H9 (cell line): ENCODE measurements at regions not wholly inside any gene's neighbourhood (a gene's known extent, or its start where the extent isn't known, plus 50 kb on each side); places are given as distances from the start of the nearest gene placed in this dataset.

Source experiments
- DNase-seq: peaks from one replicate; pipeline ENCODE4 v3.0.0-alpha.2; 2017
- H2AFZ ChIP-seq: one replicate; pipeline ENCODE4 v1.6.1; 2013; ENCODE audit warnings: mild to moderate bottlenecking, low read length, control low read depth, moderate library complexity
- H2AK5ac ChIP-seq: 2 replicates; pipeline ENCODE4 v1.6.1; 2013; ENCODE audit warnings: low read length, control low read depth, mixed read lengths; ENCODE audit not compliant: insufficient read length
- H2BK120ac ChIP-seq: one replicate; pipeline ENCODE4 v1.6.1; 2013; ENCODE audit warnings: low read depth, mild to moderate bottlenecking, low read length, control low read depth, inconsistent platforms; ENCODE audit not compliant: poor library complexity, severe bottlenecking
- H2BK12ac ChIP-seq: 2 replicates; pipeline ENCODE4 v1.6.1; 2013; ENCODE audit warnings: low read length, control low read depth, mixed read lengths, low read depth; ENCODE audit not compliant: insufficient read length
- H2BK15ac ChIP-seq: 2 replicates; pipeline ENCODE4 v1.6.1; 2013; ENCODE audit warnings: low read depth, low read length, control low read depth
- H2BK20ac ChIP-seq: one replicate; pipeline ENCODE4 v1.6.1; 2013; ENCODE audit warnings: low read depth, mild to moderate bottlenecking, low read length, control low read depth, inconsistent platforms; ENCODE audit not compliant: poor library complexity, severe bottlenecking
- H2BK5ac ChIP-seq: 2 replicates; pipeline ENCODE4 v1.6.1; 2013; ENCODE audit warnings: low read length, control low read depth, mixed read lengths; ENCODE audit not compliant: insufficient read length
- H3K14ac ChIP-seq: 2 replicates; pipeline ENCODE4 v1.6.1; 2013; ENCODE audit warnings: low read length, control low read depth; ENCODE audit not compliant: insufficient read depth
- H3K18ac ChIP-seq: 2 replicates; pipeline ENCODE4 v1.6.1; 2013; ENCODE audit warnings: low read depth, mild to moderate bottlenecking, mixed read lengths, low read length, control low read depth; ENCODE audit not compliant: insufficient read length
- H3K23ac ChIP-seq: 2 replicates; pipeline ENCODE4 v1.6.1; 2013; ENCODE audit warnings: low read length, control low read depth, mixed read lengths, low read depth; ENCODE audit not compliant: insufficient read length
- H3K23me2 ChIP-seq: 2 replicates; pipeline ENCODE4 v1.6.1; 2013; ENCODE audit warnings: low read depth, mild to moderate bottlenecking, mixed read lengths, low read length, control low read depth; ENCODE audit not compliant: insufficient read length, poor library complexity, severe bottlenecking
- H3K27ac ChIP-seq: 2 replicates; pipeline ENCODE4 v1.5.1; 2013; ENCODE audit warnings: low read length, control low read depth, mixed read lengths, low read depth; ENCODE audit not compliant: insufficient read length
- H3K27me3 ChIP-seq: 2 replicates; pipeline ENCODE4 v1.6.1; 2013; ENCODE audit warnings: low read length, control low read depth, inconsistent platforms; ENCODE audit not compliant: insufficient read depth
- H3K4ac ChIP-seq: 2 replicates; pipeline ENCODE4 v1.6.1; 2013; ENCODE audit warnings: low read depth, mild to moderate bottlenecking, control low read depth, inconsistent platforms, low read length, moderate library complexity
- H3K4me1 ChIP-seq: 2 replicates; pipeline ENCODE4 v1.6.1; 2013; ENCODE audit warnings: low read length, control low read depth, inconsistent platforms; ENCODE audit not compliant: insufficient read depth
- H3K4me2 ChIP-seq: 2 replicates; pipeline ENCODE4 v1.6.1; 2013; ENCODE audit warnings: low read length, control low read depth, mixed read lengths; ENCODE audit not compliant: insufficient read length, insufficient read depth
- H3K56ac ChIP-seq: 2 replicates; pipeline ENCODE4 v1.6.1; 2013; ENCODE audit warnings: low read depth, mild to moderate bottlenecking, mixed read lengths, low read length, control low read depth; ENCODE audit not compliant: insufficient read length
- H3K79me1 ChIP-seq: 2 replicates; pipeline ENCODE4 v1.6.1; 2013; ENCODE audit warnings: low read depth, mild to moderate bottlenecking, moderate library complexity, low read length, control low read depth, inconsistent platforms; ENCODE audit not compliant: insufficient read depth, poor library complexity, severe bottlenecking
- H3K79me2 ChIP-seq: 2 replicates; pipeline ENCODE4 v1.6.1; 2013; ENCODE audit warnings: low read length, control low read depth, inconsistent platforms; ENCODE audit not compliant: insufficient read depth
- H3K9ac ChIP-seq: 2 replicates; pipeline ENCODE4 v1.6.1; 2013; ENCODE audit warnings: low read length, control low read depth, mixed read lengths; ENCODE audit not compliant: insufficient read length; ENCODE audit errors: extremely low read depth
- H3K9me3 ChIP-seq: one replicate; pipeline ENCODE4 v1.6.1; 2013; ENCODE audit warnings: low read depth, low read length, inconsistent platforms; ENCODE audit not compliant: control insufficient read depth
- H3T11ph ChIP-seq: one replicate; pipeline ENCODE4 v1.6.1; 2013; ENCODE audit warnings: mild to moderate bottlenecking, low read length, control low read depth, inconsistent platforms
- H4K20me1 ChIP-seq: one replicate; pipeline ENCODE4 v1.6.1; 2013; ENCODE audit not compliant: control insufficient read depth, insufficient read length, insufficient read depth
- H4K5ac ChIP-seq: 2 replicates; pipeline ENCODE4 v1.6.1; 2013; ENCODE audit warnings: low read depth, mild to moderate bottlenecking, mixed read lengths, low read length, control low read depth; ENCODE audit not compliant: insufficient read length
- H4K8ac ChIP-seq: replicated peaks from 2 replicates; pipeline ENCODE4 v1.6.1; 2013; ENCODE audit warnings: low read length, control low read depth, mixed read lengths, low read depth; ENCODE audit not compliant: insufficient read length
- H4K91ac ChIP-seq: 2 replicates; pipeline ENCODE4 v1.6.1; 2013; ENCODE audit warnings: low read depth, mild to moderate bottlenecking, moderate library complexity, mixed read lengths, low read length, control low read depth; ENCODE audit not compliant: insufficient read length
- H3K27ac Mint-ChIP-seq, 3 experiments: 2 replicates in 2 of 3; 3 replicates in 1 of 3; pipeline ENCODE4 v1.8.0; 2020 to 2021; ENCODE audit warnings: mixed read lengths in 3 of 3, mild to moderate bottlenecking in 1 of 3, moderate library complexity in 1 of 3
- H3K27me3 Mint-ChIP-seq: 2 replicates; pipeline ENCODE4 v1.8.0; 2021; ENCODE audit warnings: low read depth, mild to moderate bottlenecking, moderate library complexity, mixed read lengths
- H3K36me3 Mint-ChIP-seq, 3 experiments: 2 replicates in 2 of 3; 3 replicates in 1 of 3; pipeline ENCODE4 v1.8.0; 2020 to 2021; ENCODE audit warnings: low read depth in 3 of 3, mixed read lengths in 3 of 3; ENCODE audit not compliant: insufficient read depth in 1 of 3
- H3K4me1 Mint-ChIP-seq, 2 experiments: 2 replicates each; pipeline ENCODE4 v1.8.0; 2020; ENCODE audit warnings: mixed read lengths in 2 of 2
- H3K4me3 Mint-ChIP-seq, 2 experiments: 2 replicates in 1 of 2; 3 replicates in 1 of 2; pipeline ENCODE4 v1.8.0; 2020 to 2021; ENCODE audit warnings: mild to moderate bottlenecking in 2 of 2, mixed read lengths in 2 of 2, moderate library complexity in 1 of 2
- H3K9me3 Mint-ChIP-seq, 2 experiments: 2 replicates in 1 of 2; 3 replicates in 1 of 2; pipeline ENCODE4 v1.8.0; 2020; ENCODE audit warnings: mild to moderate bottlenecking in 2 of 2, mixed read lengths in 2 of 2, moderate library complexity in 1 of 2
- WGBS: extraction: QIAGEN DNeasy Blood & Tissue Kit; methylation state at CpG from one replicate; pipeline ENCODE4 v1.1.7; 2013; ENCODE audit warnings: missing lambda C conversion rate, low lambda C conversion rate, mixed read lengths; ENCODE audit not compliant: insufficient read length; ENCODE audit errors: extremely low coverage; 5-methylcytosine and 5-hydroxymethylcytosine counted together
- TF ChIP-seq, protein P1 (sequence below): fragments of 200-600 bp; sonication (generic); conservative IDR thresholded peaks from 3 replicates; pipeline ENCODE4 v1.8.0; 2021; ENCODE audit warnings: antibody characterized with exemption, mild to moderate bottlenecking

DNA sequence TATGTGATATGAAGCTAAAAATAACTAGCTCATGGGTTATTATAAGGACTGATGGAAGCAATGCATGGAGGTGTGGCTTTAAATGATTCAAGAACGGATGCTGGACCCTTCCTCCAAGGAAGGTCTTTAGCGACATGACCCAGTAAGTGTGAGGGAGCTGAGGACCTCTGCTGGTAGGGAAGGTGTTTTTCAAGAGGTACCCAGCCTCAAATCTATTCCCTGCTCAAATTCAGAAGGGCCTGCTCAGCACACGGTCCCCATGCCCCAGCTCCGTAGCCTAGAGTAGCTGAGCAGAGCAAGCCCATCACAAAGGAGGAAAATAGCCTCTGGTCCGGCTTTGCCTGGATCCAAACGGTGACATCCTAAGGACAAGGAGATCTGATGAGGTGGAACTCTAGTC lies 266.2 kb upstream of the IGF1R start:
- TF ChIP-seq, protein P1, sequence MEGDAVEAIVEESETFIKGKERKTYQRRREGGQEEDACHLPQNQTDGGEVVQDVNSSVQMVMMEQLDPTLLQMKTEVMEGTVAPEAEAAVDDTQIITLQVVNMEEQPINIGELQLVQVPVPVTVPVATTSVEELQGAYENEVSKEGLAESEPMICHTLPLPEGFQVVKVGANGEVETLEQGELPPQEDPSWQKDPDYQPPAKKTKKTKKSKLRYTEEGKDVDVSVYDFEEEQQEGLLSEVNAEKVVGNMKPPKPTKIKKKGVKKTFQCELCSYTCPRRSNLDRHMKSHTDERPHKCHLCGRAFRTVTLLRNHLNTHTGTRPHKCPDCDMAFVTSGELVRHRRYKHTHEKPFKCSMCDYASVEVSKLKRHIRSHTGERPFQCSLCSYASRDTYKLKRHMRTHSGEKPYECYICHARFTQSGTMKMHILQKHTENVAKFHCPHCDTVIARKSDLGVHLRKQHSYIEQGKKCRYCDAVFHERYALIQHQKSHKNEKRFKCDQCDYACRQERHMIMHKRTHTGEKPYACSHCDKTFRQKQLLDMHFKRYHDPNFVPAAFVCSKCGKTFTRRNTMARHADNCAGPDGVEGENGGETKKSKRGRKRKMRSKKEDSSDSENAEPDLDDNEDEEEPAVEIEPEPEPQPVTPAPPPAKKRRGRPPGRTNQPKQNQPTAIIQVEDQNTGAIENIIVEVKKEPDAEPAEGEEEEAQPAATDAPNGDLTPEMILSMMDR: peak; percentile 68
- Histone ChIP-seq H2BK120ac (no peak overlapping the region), H3K9me3 (no peaks in the 10 kb centered on the region), H4K5ac (no peak overlapping the region), H3K23ac (no peak overlapping the region), H3K4me1 (no peaks in the 10 kb centered on the region), H3K4me2 (no peak overlapping the region), H3K9ac (no peak overlapping the region), H3K4ac (no peak overlapping the region), H3K18ac (no peak overlapping the region), H2BK20ac (no peak overlapping the region), H3K56ac (no peak overlapping the region), H3K79me2 (no peaks in the 10 kb centered on the region), H2BK5ac (no peak overlapping the region), H4K8ac (no peak overlapping the region), H2BK15ac (no peak overlapping the region), H2AFZ (no peak overlapping the region), H3K27me3 (no peaks in the 10 kb centered on the region), H3K14ac (no peak overlapping the region), H2AK5ac (no peak overlapping the region), H4K91ac (no peak overlapping the region), H3K79me1 (no peaks in the 10 kb centered on the region), H4K20me1 (no peaks in the 10 kb centered on the region), H3T11ph (no peak overlapping the region), H3K23me2 (no peaks in the 10 kb centered on the region), H3K27ac (no peak overlapping the region), H2BK12ac (no peak overlapping the region)
- Mint-ChIP-seq H3K4me3 (no peak overlapping the region), H3K36me3 (peaks cover 2 to 22% (median 8%) of the 10 kb centered on the region in 3 experiments; a peak in 6 of 7 replicates), H3K9me3 (peaks cover 18 to 20% of the 10 kb centered on the region in 2 experiments), H3K27me3 (peaks cover 3% of the 10 kb centered on the region; the same call in 1 of the 2 replicates), H3K27ac (no peak overlapping the region), H3K4me1 (peaks cover 8 to 10% of the 10 kb centered on the region in 2 experiments)
- no CpG with 5 or more reads among the region's 6 CpGs for WGBS
- peak; percentile 52 for DNase-seq
